NCI-H128 (cell line): ENCODE measurements at regions not wholly inside any gene's neighbourhood (a gene's known extent, or its start where the extent isn't known, plus 50 kb on each side); places are given as distances from the start of the nearest gene placed in this dataset.

ENCODE experiments used
- DNase-seq: peaks from one replicate; lab custom pipeline; 2025; ENCODE audit not compliant: unreplicated experiment; lab: John Stamatoyannopoulos, UW

DNA sequence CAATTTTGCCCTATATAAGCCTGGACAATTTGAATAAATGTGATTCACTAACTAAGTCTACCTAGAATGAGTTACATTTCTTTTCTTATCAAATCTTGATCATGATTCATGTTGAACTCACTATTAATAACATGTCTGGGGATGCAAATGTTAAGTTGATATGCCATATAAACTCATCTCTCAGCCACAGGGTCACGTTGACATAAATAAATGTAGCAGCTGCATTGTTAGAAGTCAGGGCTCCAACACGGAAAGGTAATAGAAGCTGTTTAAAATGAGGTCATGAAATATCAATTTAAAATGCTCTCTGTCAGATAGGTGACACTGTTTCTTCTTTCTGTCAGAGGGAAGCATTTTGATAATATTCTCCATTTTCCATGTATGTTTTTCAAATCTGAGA is 521.9 kb downstream of the CCDC85A start:
- DNase-seq: no peak

DNA sequence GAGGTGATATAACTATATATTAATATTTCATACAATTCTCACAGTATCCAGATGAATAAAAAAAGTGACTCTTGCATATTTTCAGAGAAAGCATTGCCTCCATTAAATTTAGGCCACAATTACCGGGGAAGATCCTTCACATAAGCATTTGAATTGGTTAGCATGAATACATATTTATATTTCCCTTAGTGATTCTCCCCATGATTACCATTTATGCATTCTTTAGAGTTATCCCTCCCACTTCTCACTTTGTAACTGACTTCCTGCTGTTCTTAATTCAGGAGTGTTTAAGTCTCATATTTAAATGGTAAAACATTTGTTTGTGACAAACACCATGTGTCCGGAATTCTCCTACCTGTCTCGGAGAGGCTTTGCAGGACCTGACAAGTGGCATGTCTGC is 523.4 kb downstream of the CCDC85A start:
- DNase-seq: no peak

DNA sequence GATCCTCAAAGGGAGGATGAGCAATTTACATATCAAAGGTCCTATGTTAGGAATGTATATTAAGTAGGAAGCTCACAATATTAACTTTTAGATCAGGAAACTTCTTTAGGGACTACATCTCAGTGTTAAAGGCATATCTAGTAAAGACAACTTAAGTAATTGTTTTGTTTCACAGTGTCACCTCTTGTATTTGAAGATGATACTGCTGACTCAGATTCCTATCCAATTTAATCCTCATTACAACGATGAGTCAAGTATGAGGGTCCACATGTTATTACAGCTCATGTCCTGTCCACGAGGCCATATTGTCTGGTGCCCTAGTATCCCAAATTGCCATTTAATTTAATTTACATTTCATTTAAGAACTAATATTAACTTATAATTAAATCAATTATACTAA is 523.9 kb downstream of the CCDC85A start:
- no peak for DNase-seq

DNA sequence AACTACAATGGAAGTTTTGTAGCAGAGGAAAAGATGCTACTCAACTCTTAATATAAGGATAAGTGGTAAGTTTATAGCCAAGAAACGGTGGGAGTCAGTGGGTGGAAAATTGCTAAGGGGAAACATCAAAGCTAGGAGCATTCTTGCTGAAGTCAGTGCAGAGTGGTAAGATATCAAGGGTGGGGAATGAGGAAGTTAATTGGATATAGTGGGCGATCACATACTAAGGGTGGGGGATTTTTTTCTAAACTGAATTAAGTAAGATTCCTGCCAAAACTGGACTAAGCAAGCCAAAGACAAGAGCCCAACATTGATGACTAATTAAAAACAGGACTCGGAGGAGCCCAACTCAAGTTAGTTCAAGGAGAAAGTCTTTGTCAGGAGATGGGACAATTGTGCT is 525.4 kb downstream of the CCDC85A start:
- no peak for DNase-seq

DNA sequence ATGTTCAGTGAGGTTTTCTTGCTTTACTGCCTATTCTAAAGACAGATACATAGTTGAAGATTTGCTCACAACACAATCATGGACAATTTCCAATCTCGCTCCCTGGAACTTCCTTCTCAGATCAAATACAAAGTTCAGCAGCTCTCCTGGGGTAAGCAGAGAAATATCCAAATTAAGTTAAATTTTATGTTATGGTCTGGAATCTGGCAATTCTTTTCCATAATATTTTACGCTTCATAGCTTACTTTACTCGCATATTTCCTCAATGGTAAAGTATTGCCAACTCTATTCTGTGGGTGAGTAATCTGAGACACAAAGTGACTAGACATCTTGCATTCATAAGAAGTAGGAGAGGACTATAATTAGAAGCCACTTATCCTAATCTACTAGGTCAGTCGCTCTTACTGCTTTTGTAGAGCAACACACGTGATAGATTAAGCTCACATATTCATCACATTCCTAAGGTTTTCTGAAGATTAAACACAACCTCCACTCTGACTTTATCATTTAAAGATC is 529.4 kb downstream of the CCDC85A start:
- no peak for DNase-seq

DNA sequence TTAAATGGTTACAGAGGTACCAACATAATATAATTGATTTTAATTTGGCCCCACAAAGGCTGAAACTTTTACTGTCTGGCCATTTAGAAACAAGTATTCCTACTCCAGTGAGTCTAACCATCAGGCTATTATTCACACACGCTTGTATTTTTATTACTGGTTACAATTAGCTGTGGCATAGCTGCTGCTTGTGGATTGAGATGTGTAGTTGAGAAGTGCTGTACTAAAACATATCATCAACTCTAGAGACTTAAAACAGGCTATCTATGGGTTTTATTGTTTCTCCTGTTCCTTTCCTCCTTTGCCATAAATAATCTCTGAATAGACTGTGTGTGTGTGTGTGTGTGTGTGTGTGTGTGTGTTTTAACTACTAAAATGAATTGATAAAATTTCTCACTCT is 530.2 kb downstream of the CCDC85A start:
- DNase-seq: no peak

DNA sequence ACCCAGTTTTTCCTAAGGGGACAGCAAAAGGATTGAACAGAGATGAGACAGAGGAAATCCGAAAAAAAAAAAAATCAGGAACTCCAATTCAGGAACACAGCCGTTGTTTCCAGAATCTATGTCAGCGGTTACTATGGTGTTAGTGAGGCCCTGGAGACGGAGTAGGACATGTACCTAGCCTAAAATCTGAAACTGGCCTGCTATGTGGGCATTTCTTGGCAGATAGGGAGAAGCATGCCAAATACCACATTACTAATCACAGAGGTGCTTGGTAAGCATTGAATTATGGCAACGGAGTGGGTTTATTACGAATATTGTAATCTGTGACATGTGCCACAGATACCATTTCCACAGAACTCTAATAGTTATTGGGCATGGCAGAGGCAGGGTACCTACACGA is 530.6 kb downstream of the CCDC85A start:
- no peak for DNase-seq

DNA sequence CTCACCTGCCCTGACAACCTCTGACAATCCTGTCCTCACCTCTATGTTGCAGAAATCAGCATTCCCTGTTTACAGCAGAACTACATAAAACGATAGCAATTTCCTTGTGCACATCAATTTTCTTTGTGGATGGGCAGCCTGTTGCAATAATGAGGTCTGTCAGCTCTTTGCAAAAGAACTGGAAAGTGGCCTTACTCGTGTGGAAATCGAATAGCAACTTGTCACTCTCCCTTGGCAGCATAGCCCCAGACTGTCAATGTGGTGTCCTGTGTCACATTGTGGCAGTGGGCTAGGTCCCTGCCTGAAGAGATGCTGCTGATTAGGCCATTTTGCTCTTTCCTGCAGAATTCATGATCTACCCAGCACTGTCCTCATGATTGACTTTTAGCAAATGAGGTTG is 531.9 kb downstream of the CCDC85A start:
- DNase-seq: no peak

DNA sequence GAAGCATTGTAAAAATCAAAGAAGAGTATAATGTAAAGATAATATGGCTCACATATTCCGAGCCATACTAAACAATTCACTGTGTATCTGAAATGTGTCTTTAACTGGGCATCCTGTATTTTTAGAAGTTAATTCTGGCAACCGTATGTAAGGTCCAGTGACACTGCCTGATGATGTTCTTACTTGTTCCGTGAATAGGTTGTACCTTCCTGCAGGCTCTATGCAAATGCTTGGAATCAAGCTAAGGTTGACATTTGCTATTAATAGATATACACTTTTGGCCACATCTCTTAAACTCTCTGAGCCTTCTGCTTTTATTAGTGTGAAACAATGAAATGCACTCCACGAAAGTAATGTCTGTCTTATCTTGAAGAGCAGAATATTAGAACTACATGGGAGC is 534.6 kb downstream of the CCDC85A start:
- no peak for DNase-seq

DNA sequence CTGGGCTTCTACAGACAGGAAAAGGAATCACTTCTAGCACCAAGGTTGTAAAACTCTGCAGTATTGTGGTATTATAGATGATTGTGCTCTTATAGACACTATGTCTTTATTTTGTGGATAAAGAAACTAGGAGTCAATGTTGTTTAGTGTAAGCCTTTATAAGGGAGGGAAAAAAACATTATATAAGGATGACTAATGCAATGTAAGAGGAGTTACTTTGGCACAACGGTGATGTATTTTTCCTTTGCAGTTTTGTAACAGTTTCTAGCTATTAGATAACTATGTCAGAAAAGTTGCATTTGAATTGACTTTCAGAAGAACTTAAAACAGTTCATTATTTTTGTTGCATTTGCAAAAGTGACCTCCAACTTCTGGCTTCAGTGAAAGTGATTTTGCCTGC is 545.4 kb downstream of the CCDC85A start:
- DNase-seq: no peak

DNA sequence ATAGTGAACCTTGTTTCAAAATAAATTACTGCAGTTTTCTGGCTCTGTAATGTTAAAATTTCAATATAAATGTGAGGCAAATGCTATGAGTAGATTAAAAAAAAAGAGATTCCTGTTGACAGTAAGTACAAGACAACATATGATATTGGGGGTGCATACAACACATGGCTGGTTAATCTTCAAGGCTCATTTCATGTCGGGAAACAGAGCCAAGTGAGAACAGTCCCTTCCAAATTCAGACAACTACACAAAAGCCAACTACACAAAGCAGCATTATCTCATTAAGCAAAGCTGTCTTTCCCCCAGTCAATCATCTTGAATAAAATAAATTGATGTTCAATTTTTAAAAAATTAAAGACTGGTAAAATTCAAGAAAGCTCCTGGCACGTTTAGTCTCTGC is 549.2 kb downstream of the CCDC85A start:
- no peak for DNase-seq

DNA sequence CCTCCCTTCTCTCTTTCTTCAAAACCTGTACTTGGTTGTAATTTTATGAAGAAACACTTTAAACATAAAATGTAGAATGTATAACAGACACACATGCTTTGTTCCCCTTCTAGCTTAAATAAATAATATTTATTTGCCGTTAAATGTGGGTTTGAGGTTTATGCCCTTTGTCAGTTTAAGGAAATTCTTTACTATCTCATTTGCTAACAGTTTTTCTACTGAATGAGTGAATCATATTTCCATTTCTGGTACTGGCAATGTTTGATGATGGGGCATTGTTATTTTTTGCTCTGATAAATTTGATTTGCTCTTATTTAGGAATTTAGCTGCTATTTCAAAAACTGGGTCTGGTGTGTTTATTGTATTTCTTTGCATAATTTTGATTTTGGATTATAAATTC is 555.6 kb downstream of the CCDC85A start:
- no peak for DNase-seq

DNA sequence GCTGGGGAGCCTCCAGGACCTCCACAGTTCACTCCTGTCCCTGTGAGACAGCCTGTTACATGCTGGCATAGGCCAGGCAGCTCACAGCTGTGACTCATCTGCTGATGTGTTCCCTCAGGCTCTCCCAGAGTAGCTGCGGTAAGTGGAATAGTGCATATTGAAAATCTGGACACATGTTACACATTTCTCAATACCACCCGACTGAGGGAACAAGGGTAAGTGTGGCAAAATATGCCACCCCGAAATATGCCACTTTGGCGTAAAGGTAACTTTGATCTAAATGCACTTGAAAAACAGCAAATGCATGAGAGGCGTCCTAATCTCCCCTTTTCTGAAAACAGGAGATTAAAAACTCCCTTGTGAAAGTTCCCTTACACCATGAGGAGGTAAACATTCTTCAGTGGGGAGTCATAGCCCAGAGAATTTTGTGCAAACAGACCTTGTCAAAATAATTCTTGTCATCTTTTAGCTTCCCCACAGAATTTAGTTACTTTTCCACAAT is 557.9 kb downstream of the CCDC85A start:
- DNase-seq: no peak

DNA sequence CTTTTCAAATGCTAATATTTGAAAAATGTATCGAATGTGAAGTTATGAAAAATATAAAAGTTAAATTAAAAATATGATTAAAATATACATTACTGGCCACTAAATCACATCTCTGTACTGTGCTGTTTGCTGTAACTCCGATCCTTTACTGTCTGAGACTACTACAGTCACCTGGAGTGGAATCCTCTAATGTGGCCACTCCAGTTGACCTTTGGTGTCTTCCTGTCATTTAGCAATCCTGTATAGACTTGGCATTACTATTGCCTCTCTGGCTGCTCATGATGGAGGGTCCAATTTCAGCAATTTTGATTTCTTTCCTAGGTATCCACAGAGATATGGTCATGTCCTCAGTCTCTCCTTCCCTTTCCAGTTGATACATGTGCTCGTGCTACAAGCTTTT is 560.0 kb downstream of the CCDC85A start:
- no peak for DNase-seq

DNA sequence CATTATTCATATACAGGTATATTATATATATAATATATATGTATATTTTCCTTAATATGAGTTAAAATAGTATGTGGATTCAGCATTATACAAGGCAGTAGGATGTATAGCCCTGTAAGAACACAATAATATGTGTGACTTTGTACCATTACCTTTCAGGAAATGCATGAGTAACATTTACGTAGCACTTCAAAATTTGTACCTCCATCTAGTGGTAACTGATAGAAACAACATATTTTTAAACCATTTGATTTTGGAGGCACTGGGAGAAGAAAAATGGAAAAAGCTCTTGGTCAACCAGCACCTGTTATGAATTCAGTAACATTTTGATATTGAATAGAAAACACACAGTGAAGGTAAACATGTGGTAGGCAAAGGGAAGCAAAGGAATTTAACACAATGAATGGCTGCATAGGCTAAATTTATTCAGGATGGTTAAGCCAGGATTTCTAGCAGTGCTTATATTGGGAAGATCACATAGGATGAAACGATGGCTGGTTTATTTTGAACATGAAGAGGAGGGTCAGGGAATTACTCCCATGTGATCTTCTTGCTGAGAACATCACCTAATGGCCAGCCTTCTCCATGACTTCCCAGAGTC is 565.5 kb downstream of the CCDC85A start:
- peak; percentile 7 for DNase-seq

DNA sequence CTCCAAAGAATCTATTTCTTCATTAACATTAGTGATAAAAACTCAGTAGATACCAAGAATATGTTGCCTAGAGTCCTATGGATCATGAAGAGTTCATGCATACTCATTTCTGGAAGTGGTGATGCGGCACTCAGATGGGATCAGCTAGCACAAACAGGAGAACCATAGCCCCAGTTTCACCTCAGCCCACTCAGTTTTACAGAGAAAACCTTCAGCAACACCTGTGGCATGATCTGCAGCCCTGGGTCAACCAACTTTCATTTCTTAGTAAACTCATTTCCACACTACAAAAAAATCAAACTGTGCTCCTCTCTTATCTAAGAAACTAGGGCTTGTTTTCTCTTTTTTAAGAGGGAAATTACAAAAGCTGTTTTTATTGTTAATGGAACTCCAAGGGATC is 569.4 kb downstream of the CCDC85A start:
- no peak for DNase-seq

DNA sequence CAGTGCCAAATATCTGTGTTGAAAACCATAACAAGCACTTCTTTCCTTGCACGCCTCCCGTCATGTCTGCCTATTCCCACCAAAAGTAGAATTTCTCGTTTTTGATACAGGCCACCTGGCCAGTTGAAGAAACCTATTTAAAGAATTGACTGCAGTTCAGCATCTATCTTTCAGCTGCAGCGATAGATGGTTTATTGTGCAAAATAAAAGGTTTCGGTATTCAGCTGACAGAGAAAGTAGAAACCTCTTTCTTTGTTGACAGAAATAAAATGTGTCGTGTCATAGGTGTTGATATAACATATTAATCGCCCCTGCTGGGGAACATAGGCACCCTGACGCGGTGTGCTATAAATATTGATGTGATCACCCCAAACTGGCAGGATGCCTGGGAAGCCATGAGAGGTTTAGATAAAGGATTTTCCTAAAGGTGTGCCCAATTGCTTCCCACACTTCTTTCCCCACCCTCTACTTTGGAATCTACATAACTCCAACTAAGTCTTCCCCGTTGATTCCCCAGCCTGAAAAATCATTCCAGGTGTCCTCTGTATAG is 570.4 kb downstream of the CCDC85A start:
- DNase-seq: no peak

DNA sequence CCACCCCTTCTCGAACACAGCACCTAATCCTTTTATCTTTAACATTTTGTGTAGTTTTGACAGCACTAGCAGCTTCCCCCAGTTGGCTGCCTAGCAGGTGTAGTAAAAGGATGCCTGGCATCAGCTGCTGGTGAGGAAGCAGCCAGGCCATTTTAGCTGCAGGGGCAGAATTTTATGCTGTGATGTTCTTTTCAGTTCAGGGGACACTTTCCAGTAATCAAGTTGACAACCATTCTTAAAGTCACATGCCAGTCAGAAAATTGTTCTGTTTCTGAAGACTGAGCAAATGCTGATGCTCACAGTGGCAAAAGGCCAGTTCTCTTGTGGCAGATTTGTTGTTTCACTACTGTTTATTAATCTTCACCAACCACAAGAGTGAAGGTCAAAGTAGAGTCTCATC is 570.8 kb downstream of the CCDC85A start:
- no peak for DNase-seq

DNA sequence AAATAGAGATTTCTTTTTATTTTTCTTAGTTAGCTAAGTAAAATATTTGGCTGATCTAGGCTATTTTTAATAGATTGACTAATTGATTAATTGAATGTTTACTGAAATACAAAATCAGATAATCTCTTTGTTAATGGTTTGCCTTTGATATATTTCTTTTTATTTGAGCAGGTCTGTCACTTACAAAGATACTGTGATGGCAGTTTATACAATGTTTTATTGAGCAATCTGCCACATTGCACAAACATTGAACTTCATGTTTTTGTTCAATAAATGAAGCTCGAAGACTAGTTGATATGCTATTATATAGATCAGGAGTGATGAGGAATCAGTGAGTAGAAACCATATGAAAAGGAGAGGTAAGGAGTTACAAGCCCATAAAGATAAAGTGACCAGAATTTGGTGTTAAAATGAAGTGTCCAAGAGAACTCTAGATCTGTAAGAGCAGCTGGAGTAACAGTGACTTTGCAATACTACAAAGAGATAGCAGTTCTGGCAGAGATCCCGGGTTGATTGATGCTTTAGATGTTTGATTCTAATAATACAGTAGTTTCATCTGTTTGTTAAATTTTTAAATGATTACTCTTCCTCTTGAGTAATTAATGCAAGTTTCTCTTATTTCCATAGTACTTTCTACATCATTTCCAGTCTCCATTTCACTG is 574.2 kb downstream of the CCDC85A start:
- DNase-seq: no peak

DNA sequence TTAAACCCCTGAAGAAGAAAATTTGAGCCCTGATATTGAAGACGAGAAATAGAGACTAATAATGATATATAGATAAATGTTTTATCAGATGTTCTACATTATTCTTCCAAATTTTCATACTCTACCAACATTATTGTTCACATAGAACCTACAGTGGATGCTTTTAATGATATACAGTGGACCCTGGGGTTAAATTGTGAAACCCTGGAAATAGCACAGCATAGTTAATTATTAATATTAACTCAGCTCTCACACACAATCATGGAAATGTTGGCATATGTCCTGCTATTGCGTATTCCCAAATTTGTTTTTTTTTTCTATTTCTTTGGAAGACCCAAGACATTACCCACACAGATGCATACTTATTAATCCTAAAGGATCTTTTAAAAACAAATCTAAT is 579.9 kb downstream of the CCDC85A start:
- no peak for DNase-seq

DNA sequence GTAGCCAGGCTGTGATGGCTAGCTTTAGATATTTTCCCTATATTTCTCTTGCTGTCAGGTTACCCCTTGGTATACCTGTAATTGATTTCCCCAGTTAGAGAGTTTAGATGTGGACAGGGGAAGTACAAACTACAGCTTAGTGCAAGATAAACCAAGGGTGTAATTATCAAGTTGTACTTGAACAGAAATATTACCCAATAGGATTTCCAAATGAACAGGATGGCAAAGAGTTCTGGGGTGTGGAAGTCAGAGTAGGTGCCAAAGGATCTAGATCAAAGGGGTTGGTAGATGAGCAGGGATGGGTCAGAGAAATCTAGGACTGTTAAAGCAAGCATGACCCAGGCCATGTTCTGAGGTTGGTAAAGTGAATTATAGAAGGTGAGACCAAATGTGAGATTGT is 585.2 kb downstream of the CCDC85A start:
- DNase-seq: no peak

DNA sequence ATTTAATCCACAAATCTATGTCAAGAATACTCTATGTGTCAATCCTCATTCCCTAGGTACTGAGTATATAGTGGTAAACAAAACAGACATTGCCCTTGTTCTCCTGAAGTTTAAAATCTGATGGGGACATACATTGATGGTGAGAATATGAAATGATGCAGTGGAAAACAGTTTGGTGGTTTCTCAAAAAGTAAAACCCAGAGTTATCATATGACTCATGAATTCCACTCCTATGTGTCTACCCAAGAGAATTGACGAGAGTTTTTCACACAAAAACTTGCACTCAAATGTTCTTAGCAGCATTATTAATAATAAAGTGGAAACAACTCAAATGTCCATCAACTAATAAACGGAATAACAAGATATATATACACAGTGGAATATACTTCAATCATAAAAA is 586.7 kb downstream of the CCDC85A start:
- no peak for DNase-seq

DNA sequence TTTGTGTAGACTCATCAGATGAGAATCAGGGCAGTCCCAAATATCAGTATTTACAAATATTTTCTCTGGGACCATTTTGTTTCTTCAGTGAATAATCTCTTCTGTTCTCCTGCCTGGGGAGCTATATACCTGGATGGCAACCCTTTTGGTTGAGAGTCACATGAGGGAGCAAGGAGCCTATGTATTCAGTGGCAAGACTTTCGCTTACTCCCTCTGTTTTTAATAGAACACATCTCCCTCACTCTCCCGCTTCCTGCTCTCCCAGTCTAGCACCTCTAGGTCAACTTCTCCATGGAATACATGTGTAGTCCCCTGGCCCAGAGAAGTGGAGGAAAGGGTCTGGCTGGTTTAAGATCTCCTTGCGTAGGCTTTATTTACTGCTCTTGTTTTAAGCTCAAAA is 600.3 kb downstream of the CCDC85A start:
- no peak for DNase-seq
